ENCODE measurements at regions not wholly inside any gene's neighbourhood (a gene's known extent, or its start where the extent isn't known, plus 50 kb on each side); places are given as distances from the start of the nearest gene placed in this dataset.
"Not testable (repeated sequence)": the region's sequence is repeated elsewhere in the genome, so short reads cannot be mapped to it uniquely, and the experiment has no call there.

GRCh38 chr12:46711756-46712155 is 114.0 kb downstream of the SLC38A4 start:
- no peak for DNase-seq (ENCODE audit: low read depth, low spot score)

- no peak for DNase-seq (ENCODE audit: low read depth, low spot score)
Measured at GRCh38 chr12:46710125-46710743, 115.6 kb downstream of the SLC38A4 start.

GRCh38 chr12:46702581-46703344 is 123.0 kb downstream of the SLC38A4 start:
- peak; percentile 4 for DNase-seq (ENCODE audit: low read depth, low spot score)

GRCh38 chr12:46701356-46701755 is 124.4 kb downstream of the SLC38A4 start:
- DNase-seq (ENCODE audit: low read depth, low spot score), result peak; percentile 15

GRCh38 chr12:46699986-46700385 is 125.8 kb downstream of the SLC38A4 start:
- no peak for DNase-seq (ENCODE audit: low read depth, low spot score)

- no peak for DNase-seq (ENCODE audit: low read depth, low spot score)
Measured at GRCh38 chr12:46698003-46698402, 127.8 kb downstream of the SLC38A4 start.

- no peak for DNase-seq (ENCODE audit: low read depth, low spot score)
Measured at GRCh38 chr12:46693518-46693917, 132.3 kb downstream of the SLC38A4 start.

- no peak for DNase-seq (ENCODE audit: low read depth, low spot score)
Measured at GRCh38 chr12:46693034-46693433, 132.8 kb downstream of the SLC38A4 start.

- DNase-seq (ENCODE audit: low read depth, low spot score), result no peak
Measured at GRCh38 chr12:46692606-46693005, 133.2 kb downstream of the SLC38A4 start.

- no peak for DNase-seq (ENCODE audit: low read depth, low spot score)
Measured at GRCh38 chr12:46686267-46686942, 139.4 kb downstream of the SLC38A4 start.

GRCh38 chr12:46684243-46684642 is 141.6 kb downstream of the SLC38A4 start:
- DNase-seq (ENCODE audit: low read depth, low spot score), result not testable (repeated sequence)

GRCh38 chr12:46682148-46682547 is 143.6 kb downstream of the SLC38A4 start:
- DNase-seq (ENCODE audit: low read depth, low spot score), result no peak

- DNase-seq (ENCODE audit: low read depth, low spot score), result no peak
Measured at GRCh38 chr12:46680506-46680905, 145.3 kb downstream of the SLC38A4 start.

- DNase-seq (ENCODE audit: low read depth, low spot score), result no peak
Measured at GRCh38 chr12:46679754-46680153, 146.0 kb downstream of the SLC38A4 start.

GRCh38 chr12:46678426-46678825 is 147.4 kb downstream of the SLC38A4 start:
- DNase-seq (ENCODE audit: low read depth, low spot score), result no peak

- no peak for DNase-seq (ENCODE audit: low read depth, low spot score)
Measured at GRCh38 chr12:46677749-46678148, 148.0 kb downstream of the SLC38A4 start.

- DNase-seq (ENCODE audit: low read depth, low spot score), result no peak
Measured at GRCh38 chr12:46676797-46677520, 148.8 kb downstream of the SLC38A4 start.

GRCh38 chr12:46676396-46676795 is 149.4 kb downstream of the SLC38A4 start:
- DNase-seq (ENCODE audit: low read depth, low spot score), result no peak

GRCh38 chr12:46675736-46676135 is 150.1 kb downstream of the SLC38A4 start:
- DNase-seq (ENCODE audit: low read depth, low spot score), result no peak

GRCh38 chr12:46674800-46675199 is 151.0 kb downstream of the SLC38A4 start:
- DNase-seq (ENCODE audit: low read depth, low spot score), result no peak

GRCh38 chr12:46674129-46674528 is 151.7 kb downstream of the SLC38A4 start:
- no peak for DNase-seq (ENCODE audit: low read depth, low spot score)

- no peak for DNase-seq (ENCODE audit: low read depth, low spot score)
Measured at GRCh38 chr12:46671102-46671501, 154.7 kb downstream of the SLC38A4 start.

Data from ELF-1 (cell line).